GM19395 (cell line): ENCODE measurements at regions not wholly inside any gene's neighbourhood (a gene's known extent, or its start where the extent isn't known, plus 50 kb on each side); places are given as distances from the start of the nearest gene placed in this dataset.

ENCODE experiments used
- ATAC-seq: cut with Tn5 transposase; IDR thresholded peaks from one replicate; pipeline ENCODE4 v1.9.1; 2021; ENCODE audit warnings: mild to moderate bottlenecking, moderate library complexity; ENCODE audit not compliant: unreplicated experiment

DNA sequence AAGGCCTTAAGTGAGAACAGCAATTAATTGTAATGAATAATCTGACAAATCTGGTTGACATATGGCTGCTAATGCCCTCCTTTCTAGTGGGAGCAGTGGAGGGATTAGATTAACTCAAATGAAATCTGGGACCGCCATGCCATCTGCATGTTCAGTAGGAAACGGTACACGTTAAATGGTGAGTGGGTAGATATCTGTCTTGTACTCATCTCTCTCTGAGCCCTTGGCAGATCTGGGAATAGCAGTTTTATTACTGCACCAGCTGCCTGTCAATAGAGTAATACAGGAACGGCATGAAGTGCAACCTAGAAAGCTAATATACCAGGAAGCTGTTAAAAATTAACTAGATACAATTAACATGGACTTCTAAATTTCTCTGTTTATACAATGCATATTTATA, 258.8 kb downstream of the GPD2 start:
- ATAC-seq: no peak

DNA sequence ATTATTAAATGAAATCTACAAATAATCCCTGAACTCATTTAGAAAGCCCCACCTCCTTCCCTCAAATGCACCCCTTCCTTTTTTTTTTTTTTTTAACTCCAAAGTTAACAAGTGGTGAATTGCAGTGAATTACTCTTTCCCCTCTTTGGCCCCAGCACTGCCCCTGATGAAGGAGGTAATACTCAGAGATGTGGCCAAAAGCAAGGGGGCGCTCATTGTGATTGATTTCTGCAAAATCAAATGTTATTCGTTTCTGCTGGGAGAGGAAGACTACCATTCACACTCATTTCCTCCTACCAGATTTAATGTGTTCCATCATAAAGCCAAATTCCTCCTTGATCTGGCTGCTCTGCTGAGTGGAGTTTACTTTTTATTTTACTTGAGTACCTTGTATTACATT, 259.4 kb downstream of the GPD2 start:
- no peak for ATAC-seq

DNA sequence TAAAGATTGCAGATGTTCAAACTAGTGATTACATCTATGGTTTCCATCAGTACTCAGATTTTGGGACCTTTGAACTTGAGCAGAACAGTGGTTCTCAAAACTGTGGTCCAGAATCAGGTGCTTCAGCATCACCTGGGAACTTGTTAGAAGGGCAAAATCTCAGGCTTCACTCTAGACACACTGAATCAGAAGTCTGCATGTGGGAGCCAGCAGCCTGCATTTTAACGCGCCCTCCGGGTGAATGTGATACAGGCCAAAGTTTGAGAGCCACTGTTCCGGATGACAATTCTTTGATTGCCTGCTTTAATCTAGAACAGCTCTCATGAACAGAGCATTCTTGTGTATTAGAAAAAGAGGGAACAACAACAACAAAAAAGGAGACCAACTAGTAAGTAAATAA, 261.7 kb downstream of the GPD2 start:
- no peak for ATAC-seq

DNA sequence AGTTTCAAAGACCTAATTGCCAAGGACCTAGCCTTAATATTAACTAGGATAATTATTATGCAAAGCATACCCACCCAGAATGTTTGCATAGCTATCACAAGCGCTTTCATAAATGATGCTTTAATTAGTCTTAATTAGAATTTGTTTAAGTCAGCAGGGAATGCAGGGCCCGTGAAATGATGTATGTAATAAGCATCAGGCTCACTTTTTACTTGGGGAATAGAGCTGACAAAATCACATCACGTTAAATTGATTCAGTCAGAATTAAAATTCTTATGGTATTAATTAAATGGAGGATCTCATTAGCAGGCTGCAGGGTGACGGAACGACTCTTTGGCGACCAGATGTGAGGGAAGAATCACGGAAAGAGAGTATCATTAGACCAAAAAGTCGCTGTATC, 264.5 kb downstream of the GPD2 start:
- ATAC-seq: no peak

DNA sequence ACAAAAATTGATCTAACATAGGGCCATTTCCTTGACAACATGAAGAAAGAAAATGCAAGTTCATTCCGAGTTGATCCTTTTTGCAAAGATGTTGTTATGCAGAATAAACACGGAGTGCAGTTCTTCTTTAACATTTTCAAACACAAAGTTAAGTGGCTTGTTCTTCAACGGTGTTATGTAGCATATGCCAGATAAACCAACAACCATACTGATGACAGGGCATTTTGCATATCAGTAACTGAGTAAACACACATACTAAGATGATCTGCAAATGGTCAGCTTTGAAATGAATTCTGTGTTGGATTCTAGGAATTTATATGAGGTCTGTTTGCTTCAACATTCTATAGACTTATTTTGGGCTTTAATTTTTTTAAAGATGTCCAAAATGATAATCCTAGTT, 266.4 kb downstream of the GPD2 start:
- ATAC-seq: no peak

DNA sequence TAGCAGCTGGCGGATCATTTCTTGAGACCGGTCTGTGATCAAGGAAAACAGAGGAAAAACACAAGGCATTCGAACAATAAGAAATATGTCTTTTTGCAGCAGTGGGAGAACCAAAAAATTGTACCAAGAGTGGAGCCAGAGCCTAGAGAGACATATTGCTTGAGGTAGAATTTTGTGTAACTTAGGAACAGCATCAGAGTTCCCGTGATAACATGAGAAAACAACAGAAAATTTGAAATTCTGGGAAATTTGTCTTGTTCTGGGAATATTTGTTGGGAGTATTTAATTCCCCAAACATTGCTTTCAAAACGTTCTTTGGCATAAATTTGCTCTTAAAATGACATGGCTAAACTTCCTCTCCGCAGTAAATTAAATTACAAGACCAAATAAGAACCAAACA, 267.5 kb downstream of the GPD2 start:
- no peak for ATAC-seq

DNA sequence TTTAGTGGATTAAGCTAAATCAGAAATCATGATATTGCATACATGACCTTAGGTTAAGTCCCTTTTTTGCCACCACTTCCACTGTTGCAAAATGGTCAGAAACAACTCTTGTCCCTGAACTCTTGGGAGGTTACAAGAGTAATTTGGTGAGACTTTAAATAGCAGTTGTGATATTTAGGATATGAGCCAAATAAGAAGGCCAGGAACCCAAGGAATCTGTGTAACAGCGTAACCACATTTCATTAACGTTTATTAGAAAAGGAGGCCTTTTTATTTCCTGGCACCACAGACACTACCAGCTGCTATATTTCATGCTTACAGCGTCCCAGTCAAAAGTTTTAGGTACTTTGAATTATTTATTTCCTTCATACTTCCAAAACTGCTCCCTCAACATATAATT, 268.0 kb downstream of the GPD2 start:
- ATAC-seq: no peak

DNA sequence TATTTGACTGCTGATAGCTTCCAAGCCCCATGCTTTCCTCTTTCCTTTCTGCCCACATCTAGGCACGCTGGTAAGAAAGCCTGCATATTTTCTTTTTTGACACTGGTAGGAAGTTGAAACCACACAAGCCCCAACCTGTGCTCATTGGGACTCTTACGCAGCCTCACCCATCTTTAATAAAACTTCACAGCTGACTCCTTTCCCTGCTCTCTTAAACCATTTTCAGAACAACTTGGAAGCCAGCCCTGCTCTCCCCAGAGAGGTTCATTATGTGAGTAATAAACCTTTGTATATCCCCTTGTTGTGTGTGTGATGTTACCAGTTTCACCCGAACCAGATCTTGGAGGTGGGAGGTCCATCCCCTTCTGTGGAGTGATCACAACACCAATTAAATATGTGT, 268.4 kb downstream of the GPD2 start:
- ATAC-seq: no peak

DNA sequence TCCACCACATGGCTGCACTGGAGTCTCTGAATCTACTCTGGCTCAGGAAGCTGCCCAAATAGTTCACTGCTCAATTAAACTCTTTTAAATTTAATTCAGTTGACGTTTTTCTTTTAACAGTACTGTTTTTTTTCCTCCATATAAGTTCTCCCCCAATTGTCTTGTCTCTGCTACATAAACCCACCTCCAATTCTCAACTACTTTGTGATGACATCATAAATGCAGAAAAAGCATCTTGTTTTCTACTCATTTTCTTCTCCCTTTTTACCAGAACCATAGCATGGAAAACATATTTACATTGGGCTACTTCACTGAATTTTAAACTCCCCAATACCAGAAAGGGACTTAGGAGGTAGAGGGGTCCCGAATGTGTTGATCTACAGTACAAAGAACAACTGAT, 270.4 kb downstream of the GPD2 start:
- no peak for ATAC-seq

DNA sequence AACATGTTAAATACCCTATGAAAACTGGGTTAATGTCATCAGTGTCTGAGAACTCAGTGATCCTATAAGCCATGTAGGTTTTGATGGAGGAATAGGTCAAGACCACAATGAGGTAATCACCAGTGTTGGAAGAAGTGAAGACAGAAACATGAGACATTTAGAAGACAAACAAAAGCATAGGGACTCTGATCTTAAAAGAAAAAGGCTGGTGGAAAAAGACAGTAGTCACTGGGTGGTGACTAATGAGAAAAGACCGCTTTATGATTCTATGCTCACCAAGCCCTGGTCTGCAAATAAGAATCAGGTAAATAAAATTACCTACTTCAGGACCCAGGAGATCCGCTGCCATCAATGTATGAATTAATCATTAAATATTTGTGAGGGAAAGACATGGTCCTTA, 271.9 kb downstream of the GPD2 start:
- no peak for ATAC-seq

DNA sequence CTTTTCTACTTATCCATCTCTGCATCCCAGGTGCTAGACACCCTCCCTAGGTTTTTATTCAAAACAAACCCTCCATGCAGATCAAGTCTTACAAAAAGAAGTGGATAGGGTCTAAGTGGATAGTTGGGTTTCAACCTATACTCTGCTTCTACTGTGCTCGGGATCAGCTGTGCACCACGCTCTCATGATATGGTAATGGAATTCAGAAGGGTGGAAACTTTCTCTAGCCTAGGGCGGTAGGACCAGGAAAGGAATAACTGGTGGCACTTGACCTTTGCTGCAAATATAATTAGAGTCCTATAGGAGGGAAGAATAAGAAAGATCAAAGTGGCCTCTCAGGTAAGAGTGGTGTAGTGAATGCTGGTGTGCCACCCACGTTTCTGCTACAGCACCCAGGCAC, 272.9 kb downstream of the GPD2 start:
- ATAC-seq: no peak

DNA sequence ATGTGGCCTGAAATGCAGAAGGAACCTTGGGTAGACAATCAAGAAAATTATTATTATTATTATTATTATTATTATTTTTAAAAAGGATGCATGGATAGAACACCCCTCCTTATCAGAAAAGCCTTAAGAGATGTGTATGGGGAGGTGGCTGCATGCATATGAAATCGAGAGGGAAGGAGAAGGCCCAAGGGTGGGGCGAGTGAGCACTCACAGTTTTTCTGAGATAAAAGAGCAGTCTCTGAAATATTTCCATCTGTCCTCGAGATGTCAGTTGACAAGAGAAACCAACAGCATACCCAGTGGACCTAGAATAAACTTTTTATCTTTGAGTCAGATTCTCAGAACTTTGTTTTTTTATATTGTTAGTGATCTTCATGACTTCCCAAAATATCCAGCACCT, 282.9 kb downstream of the GPD2 start:
- no peak for ATAC-seq

DNA sequence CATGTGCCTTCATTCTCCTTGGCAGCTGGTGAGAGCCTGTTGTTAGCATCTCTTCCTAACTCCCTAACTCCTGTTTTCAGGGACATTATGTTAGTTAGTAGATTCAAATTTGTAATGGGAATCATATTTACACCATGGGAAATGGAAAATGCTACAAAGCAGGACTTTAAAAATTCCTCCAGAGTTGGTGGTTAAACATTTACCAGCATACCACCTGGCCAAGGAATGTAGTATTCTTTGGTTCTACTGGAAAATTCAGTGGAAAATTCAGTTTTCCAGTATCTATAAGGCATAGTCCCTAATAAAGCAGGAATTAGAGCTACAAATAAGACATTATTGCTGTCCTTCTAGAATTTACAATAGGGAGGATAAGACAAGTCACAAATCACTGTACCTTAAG, 291.7 kb downstream of the GPD2 start:
- ATAC-seq: no peak

DNA sequence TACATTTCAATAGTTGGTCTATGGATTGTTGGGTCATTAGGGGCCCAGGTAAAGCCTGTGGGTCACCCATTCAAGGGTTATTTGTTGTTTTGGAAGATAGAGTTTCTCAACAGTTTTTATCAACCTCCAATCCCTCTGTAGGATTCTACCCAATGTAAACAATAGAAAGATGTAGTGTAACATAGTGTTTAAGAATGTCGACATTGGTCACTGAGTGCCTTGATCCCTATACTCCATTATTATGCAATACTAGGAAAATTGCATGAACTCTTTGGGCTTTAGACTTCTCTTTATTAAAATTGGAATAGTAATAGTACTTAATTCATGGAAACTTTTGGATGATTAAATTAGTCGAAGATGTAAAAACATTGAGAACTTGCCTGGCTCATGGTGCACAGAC, 292.1 kb downstream of the GPD2 start:
- ATAC-seq: no peak

DNA sequence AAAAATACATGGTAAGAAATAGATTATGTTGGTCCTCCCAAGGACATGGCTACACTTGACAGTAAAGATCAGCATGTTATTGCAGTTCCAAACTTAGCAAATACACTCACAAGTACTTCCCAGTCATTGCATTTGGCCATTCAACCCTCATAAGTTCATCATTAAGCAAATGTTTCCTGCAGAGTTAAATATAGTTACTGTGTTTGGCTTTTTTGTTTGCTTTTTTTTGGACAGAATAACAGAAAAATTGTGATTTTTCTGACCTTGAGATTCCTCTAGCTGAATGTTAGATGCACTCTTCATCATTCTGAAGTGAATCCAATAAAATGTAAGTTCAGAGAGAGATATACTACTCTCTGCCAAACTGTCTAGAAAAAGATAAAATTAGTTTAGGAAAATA, 295.3 kb downstream of the GPD2 start:
- no peak for ATAC-seq

DNA sequence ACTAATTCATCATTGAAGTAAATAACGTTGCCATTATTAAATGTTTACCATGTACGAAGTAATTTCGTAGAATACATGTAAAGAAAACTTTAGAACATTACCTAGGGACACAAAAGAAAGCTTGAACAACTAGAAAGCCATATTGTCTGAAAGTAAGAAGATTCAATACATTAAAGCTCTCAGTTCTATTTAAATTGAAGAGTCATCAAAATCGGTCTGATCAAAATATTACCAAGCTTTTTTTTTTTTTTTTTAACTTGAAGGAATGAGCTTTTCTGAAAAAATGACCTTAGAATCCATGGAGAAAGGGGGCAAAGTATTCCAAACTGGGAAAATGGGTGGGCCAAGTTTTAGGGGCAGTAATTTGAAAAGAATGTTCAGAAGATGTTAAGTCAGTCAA, 300.8 kb downstream of the GPD2 start:
- no peak for ATAC-seq

DNA sequence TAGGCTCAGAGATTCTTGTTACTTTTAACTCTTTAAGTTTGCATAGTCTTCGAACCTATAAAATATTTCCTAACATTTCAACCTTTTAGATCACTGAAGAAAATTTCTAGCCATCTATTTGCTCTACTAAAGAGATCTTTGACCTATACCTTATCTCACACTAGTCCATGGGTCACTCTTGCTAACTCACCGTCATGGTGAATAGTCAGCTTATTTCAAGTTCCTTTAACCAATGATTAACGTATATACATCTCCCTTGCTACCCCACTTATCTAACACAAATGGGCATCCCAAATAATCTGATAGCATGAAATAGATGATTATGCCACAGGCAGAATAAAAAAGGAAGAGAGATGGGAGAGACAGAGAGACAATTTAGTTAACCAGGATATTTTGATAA, 303.1 kb downstream of the GPD2 start:
- no peak for ATAC-seq

DNA sequence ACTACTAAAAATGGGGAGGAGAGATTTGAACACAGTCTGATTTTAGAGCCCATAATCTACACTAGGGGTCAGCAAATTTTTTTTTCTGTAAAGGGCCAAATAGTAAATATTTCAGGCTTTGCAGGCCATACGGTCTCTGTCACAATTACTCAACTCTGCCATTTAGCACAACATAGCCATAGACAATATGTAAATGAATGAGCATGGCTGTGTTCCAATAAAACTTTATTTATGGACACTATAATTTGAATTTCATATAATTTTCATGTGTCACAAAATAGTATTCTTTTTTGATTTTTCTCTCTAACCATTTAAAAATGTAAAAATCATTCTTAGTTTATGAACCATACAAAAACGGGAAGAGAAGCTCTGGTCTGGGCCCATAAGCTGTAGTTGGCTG, 309.4 kb downstream of the GPD2 start:
- ATAC-seq: no peak

DNA sequence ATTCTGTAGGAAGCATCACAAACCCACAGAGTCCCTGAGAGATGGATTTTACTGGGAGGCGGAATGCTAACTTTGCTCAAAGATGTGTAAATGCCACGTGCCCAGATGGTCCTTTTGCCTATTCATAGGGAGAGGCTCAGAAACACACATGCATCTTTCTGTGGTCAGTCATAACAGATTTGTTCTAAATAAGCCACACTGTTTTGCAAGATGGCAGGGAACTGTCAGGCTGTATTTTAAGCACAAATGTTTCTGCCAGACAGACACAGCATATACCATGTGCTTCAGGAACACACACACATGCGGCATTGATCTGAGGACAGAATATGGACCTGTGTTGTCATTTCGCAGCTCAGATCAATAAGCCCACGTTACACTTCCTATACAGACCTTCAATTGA, 312.0 kb downstream of the GPD2 start:
- ATAC-seq: no peak

DNA sequence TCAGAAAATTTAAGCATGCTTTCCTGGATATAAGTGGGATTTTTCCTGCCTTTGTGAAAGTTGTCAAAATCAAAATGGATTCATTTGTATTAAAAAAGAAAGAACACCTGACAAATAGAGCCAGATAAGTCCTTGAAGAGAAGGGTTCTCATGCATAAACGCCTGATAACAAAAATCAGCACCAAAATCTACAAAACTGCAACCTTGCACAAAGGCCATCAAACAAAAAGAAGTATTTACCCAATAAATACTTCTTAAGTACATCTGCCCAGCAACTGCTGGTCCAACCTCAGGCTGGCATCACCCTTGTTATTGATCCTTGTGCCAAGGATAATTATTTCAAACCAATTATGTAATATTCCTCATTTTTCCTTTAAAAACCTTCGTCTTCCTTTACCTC, 315.9 kb downstream of the GPD2 start:
- ATAC-seq: no peak

DNA sequence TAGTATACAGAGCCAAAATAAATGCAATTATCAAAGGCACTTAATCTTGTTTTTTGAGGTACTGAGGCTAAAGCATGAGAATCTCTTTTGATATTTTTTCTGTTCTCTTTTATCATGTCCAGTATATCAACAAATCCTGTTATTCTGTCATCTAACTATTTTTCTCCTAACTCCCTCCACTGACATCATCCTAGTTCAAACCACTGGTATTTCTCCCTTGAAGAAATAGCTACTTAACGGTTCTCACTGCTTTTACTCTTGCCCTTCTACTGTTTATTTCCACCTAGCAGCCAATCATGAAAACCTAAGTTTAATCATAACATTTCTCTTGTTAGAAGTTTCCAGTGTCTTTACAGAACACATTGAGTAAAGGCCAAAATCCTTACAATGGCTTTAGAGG, 317.6 kb downstream of the GPD2 start:
- no peak for ATAC-seq

DNA sequence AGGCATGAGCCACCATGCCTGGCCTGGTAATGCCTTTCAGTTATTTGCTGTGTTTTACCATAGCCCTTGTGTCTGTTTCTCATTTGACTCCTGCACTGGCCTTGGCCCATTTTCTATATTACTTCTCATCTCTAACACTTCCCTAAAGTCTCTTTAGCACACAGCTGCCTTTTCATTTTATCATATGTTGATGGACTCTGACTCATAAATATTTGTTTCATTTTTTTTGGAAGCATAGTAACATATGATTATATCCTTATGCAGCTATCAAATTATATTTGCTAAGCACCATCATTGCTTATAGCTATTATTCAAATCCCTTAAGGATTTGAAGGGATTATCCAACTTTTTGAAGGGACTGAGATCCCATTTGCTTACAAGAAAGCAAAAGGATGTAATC, 320.3 kb downstream of the GPD2 start:
- ATAC-seq: no peak

DNA sequence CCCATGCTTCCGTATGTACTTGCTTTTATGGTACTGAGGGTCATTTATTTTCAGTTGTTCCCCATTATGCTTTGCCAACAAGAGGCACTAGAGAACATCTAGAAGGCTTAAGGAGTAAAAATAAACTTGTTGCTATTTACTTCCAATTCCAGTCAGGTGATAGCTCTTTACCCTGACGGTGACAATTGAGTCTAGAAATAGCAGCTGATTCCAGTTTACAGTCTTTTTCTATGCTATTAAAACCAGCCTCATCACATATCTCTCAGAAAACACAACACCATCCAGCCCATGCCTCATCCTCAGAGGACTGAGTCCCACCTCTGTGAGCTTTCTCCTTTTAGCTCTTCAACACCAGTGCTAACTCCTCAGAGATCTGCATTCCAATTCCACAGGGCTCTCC, 327.0 kb downstream of the GPD2 start:
- no peak for ATAC-seq

DNA sequence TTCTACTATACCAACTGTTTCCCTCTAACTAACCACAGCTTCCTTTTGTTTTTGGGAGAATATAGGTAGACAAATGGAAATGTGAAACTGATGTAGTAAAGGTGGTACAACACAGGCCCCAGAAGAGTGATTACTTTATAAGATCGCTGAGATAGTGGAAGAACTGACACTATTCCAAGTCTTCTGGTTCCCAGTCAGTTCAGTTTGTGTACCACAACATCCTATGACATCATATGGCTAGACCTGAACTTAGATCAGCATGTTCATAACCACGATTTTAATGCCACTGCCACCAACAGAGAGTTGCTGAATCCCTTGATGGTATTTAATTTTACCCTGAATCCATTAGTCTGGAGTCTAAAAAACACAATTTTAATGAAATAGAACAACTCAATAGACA, 328.9 kb downstream of the GPD2 start:
- no peak for ATAC-seq
